ENCODE measurements at regions not wholly inside any gene's neighbourhood (a gene's known extent, or its start where the extent isn't known, plus 50 kb on each side); places are given as distances from the start of the nearest gene placed in this dataset.
"Not testable (repeated sequence)": the region's sequence is repeated elsewhere in the genome, so short reads cannot be mapped to it uniquely, and the experiment has no call there.

DNA sequence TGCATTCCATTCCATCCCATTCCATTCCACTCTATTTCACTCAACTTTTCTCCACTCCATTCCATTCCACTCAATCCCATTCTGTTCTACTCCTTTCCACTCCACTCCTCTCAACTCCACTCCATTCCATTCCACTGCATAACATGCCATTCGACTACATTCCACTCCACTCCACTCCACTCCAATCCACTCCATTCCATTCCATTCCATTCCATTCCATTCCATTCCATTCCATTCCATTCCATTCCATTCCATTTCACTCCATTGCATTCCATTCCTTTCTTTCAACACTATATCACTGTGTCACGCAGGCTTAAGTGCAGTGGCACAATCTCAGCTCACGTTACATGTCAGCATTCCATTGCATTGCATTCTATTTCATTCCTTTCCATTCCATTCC, 1430.4 kb downstream of the TSPY10 start:
- DNase-seq; H3K36me3 ChIP-seq; H3K27ac ChIP-seq; H3K4me3 ChIP-seq; H3K9me3 ChIP-seq; H3K4me1 ChIP-seq; intact Hi-C loops (cut with DNase I); H3K27me3 ChIP-seq (ENCODE audit: low read depth); ATAC-seq: not testable (repeated sequence)

DNA sequence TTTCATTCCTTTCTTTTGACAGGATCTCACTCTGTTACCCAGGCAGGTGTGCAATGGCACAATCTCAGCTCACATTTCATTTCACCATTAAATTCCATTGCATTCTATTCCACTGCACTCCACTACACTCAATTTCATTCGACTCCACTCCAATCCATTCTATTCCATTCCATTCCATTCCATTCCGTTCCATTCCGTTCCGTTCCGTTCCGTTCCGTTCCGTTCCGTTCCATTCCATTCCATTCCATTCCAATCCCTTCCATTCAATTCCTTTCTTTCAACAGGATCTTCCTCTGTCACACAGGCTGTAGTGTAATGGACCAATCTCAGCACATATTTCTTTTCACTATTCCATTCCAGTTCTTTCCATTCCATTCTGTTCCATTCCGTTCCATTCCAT, 1445.7 kb downstream of the TSPY10 start:
- TF ChIP-seq, protein P1, sequence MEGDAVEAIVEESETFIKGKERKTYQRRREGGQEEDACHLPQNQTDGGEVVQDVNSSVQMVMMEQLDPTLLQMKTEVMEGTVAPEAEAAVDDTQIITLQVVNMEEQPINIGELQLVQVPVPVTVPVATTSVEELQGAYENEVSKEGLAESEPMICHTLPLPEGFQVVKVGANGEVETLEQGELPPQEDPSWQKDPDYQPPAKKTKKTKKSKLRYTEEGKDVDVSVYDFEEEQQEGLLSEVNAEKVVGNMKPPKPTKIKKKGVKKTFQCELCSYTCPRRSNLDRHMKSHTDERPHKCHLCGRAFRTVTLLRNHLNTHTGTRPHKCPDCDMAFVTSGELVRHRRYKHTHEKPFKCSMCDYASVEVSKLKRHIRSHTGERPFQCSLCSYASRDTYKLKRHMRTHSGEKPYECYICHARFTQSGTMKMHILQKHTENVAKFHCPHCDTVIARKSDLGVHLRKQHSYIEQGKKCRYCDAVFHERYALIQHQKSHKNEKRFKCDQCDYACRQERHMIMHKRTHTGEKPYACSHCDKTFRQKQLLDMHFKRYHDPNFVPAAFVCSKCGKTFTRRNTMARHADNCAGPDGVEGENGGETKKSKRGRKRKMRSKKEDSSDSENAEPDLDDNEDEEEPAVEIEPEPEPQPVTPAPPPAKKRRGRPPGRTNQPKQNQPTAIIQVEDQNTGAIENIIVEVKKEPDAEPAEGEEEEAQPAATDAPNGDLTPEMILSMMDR (IDR thresholded peaks at IDR 0.05), result no peak
- H3K4me1 ChIP-seq, result no peaks in the 10 kb centered on the region
- H3K36me3 ChIP-seq, result no peaks in the 10 kb centered on the region
- H3K9me3 ChIP-seq, result no peaks in the 10 kb centered on the region
- H3K27ac ChIP-seq, result no peak overlapping the region
- H3K27me3 ChIP-seq (ENCODE audit: low read depth), result no peaks in the 10 kb centered on the region
- ATAC-seq (no peak), DNase-seq (peak; percentile 19)
- no peak overlapping the region for H3K4me3 ChIP-seq
- intact Hi-C loops (cut with DNase I), result no loop called here

DNA sequence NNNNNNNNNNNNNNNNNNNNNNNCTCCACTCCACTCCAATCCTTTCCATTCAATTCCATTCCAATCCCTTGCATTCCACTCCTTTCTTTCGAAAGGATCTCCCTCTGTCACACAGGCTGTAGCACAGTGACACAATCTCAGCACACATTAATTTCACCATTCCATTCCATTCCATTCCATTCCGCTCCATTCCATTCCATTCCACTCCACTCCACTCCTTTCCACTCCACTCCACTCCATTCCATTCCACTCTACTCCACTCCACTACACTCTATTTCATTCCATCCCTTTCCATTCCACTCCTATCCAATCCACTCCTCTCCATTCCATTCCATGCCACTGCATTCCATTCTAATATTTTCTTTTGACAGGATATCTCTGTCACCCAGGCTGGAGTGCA, 1459.0 kb downstream of the TSPY10 start:
- ATAC-seq (peak in 1 of 2 donors; percentile 53), DNase-seq (no peak)
- H3K4me1 ChIP-seq, result no peaks in the 10 kb centered on the region
- H3K9me3 ChIP-seq, result no peaks in the 10 kb centered on the region
- H3K36me3 ChIP-seq, result no peaks in the 10 kb centered on the region
- no peak overlapping the region for H3K4me3 ChIP-seq
- intact Hi-C loops (cut with DNase I), result no loop called here
- TF ChIP-seq, protein P1 (IDR thresholded peaks at IDR 0.05), result no peak
- no peak overlapping the region for H3K27ac ChIP-seq
- no peaks in the 10 kb centered on the region for H3K27me3 ChIP-seq (ENCODE audit: low read depth)

DNA sequence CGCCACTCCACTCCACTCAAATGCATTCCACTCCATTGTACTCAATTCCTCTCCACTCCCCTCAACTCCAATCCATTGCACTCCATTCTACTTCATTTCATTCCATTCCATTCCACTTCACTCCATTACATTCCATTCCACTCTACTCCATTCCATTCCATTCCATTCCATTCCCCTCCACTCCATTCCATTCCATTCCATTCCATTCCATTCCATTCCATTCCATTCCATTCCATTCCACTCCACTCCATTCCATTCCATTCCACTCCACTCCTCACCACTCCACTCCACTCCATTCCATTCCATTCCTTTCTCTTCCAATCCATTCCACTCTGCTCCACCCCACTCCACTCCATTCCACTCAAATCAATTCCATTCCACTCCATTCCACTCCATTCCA, 1459.9 kb downstream of the TSPY10 start:
- intact Hi-C loops (cut with DNase I), result no loop called here
- H3K27me3 ChIP-seq (ENCODE audit: low read depth), result no peaks in the 10 kb centered on the region
- TF ChIP-seq, protein P1 (IDR thresholded peaks at IDR 0.05), result no peak
- no peak overlapping the region for H3K27ac ChIP-seq
- H3K4me1 ChIP-seq, result no peaks in the 10 kb centered on the region
- H3K36me3 ChIP-seq, result no peaks in the 10 kb centered on the region
- no peaks in the 10 kb centered on the region for H3K9me3 ChIP-seq
- peak; percentile 45 to 74 for ATAC-seq
- H3K4me3 ChIP-seq, result no peak overlapping the region
- DNase-seq, result no peak

DNA sequence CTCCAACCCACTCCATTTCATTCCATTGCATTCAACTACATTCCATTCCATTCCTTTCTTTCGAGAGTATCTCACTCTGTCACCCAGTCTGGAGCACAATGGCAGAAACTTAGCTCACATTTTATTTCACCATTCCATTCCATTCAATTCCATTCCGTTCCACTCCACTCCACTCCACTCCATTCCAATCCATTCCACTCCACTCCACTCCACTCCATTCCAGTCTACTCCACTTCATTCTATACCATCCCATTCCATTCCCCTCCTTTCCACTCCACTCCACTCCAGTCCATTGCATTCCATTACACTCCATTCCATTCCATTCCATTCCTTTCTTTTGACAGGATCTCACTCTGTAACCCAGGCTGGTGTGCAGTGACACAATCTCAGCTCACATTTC, 1466.3 kb downstream of the TSPY10 start:
- intact Hi-C loops (cut with DNase I), result no loop called here
- Histone ChIP-seq H3K36me3 (no peaks in the 10 kb centered on the region), H3K4me3 (no peak overlapping the region), H3K27me3 (ENCODE audit: low read depth) (no peaks in the 10 kb centered on the region), H3K9me3 (no peaks in the 10 kb centered on the region), H3K27ac (no peak overlapping the region), H3K4me1 (no peaks in the 10 kb centered on the region)
- DNase-seq, result no peak
- TF ChIP-seq, protein P1 (IDR thresholded peaks at IDR 0.05), result no peak
- peak in 1 of 2 donors; percentile 53 for ATAC-seq

DNA sequence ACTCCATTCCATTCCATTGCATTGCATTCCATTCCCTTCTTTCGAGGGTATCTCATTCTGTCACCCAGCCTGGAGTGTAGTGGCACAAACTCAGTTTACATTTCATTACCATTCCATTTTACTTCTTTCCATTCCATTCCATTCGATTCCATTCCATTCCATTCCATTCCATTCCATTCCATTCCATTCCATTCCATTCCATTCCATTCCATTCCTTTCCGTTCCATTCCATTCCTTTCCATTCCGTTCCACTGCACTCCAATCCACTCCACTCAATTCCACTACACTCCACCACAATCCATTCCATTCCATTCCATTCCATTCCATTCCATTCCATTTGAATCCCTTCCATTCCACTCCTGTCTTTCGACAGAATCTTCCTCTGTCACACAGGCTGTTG, 1472.0 kb downstream of the TSPY10 start:
- ATAC-seq, result peak; percentile 79 to 90
- H3K27me3 ChIP-seq (ENCODE audit: low read depth); H3K4me3 ChIP-seq; intact Hi-C loops (cut with DNase I); DNase-seq; H3K36me3 ChIP-seq; H3K9me3 ChIP-seq; H3K4me1 ChIP-seq; H3K27ac ChIP-seq: not testable (repeated sequence)

DNA sequence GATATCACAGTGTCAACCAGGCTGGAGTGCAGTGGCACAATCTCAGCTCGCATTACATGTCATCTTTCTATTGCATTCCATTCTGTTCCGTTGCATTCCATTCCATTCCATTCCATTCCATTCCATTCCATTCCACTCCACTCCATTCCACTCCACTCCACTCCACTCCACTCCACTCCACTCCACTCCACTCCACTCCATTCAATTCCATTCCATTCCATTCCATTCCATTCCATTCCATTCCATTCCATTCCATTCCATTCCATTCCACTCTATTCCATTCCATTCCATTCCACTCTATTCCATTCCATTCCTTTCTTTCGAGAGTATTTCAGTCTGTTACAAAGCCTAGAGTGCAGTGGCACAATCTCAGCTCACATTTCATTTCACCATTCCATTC, 1486.5 kb downstream of the TSPY10 start:
- H3K4me1 ChIP-seq; H3K4me3 ChIP-seq; H3K27ac ChIP-seq; DNase-seq; H3K27me3 ChIP-seq (ENCODE audit: low read depth); H3K36me3 ChIP-seq; intact Hi-C loops (cut with DNase I); H3K9me3 ChIP-seq: not testable (repeated sequence)
- ATAC-seq, result peak; percentile 43 to 72

Data from lower lobe of right lung (tissue), 2 donors.